NCI-H2107 treated with DMSO at 0.1 percent for 48 hours (cell line): ENCODE measurements at regions not wholly inside any gene's neighbourhood (a gene's known extent, or its start where the extent isn't known, plus 50 kb on each side); places are given as distances from the start of the nearest gene placed in this dataset.

Experiments
- DNase-seq: peaks from one replicate; lab custom pipeline; 2025; ENCODE audit not compliant: unreplicated experiment; lab: John Stamatoyannopoulos, UW

- peak; percentile 74 for DNase-seq
Observed at GRCh38 chrX:40153345-40154249, 55.8 kb upstream of the BCOR start.

- DNase-seq, result no peak
Observed at GRCh38 chrX:40152741-40153344, 55.1 kb upstream of the BCOR start.

DNA sequence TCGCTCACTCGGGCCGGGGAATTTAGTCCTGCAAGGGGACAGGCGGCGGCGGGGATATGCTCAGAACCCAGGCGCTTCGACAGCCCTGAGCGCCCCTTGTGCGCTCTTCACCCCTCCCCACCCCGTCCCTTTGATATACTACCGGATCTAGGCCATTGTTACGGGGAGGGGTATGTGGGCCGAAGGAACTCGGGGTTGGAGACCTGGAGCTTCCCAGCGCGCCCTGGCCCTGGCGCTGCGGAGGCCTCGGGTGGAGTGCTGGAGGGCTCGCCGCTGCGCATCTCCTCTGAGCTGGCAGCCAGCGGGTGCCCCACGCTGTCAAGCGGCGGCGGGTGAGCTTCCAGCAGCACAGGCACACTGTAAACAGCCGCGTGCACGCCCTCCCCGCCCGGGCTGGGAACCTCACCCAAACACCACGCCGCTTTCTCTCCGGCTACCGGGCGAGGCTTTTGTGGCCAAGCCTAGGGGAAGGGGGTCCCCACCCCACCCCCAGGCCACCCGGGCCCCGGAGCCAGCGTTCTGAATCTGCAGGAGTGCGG, 54.5 kb upstream of the BCOR start:
- DNase-seq, result peak; percentile 27

GRCh38 chrX:40151211-40152172, 53.7 kb upstream of the BCOR start:
- peak; percentile 49 for DNase-seq

- DNase-seq, result no peak
Observed at GRCh38 chrX:40150503-40150902, 52.7 kb upstream of the BCOR start.

DNA sequence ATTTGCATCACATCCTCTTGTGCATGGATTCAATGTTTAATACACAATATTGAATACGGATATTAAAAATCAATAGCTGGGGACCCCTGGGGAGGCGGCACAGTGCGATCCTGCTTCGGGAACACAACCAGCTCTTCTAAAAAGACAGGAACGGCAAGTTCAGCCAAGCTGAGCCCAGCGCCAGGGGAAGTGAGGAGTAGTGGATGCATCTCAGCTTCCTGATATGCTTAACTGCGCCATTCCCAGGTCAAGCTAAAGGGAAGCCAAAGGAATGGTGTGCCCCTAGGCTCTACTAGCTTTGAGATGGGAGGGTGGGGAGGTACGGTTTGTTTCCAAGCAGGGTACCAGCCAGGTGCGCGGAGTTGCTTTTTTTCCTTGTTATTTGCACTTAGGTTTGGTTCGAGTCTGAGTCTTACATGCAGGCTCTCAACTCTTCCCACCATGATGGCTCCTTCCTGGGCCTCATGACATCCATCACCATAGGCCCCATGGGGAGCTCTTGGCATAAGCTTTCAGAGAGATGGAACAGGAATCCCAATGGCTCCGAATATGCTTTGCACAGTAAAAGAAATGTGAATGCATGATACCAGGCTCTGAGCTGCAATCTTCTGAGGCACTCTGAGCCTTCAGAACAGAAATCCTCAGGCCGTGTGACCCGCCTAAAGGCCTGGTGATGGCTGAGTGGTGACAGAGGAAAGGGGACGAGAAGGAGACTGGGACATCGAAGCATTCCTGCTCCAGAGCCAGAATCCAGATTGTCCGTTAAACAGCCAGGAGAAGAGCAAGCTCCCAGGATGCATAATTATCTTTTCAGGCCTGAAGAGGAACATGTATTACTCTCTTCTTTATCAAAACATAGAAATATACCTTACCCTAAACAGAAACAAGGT, 51.8 kb upstream of the BCOR start:
- no peak for DNase-seq

DNA sequence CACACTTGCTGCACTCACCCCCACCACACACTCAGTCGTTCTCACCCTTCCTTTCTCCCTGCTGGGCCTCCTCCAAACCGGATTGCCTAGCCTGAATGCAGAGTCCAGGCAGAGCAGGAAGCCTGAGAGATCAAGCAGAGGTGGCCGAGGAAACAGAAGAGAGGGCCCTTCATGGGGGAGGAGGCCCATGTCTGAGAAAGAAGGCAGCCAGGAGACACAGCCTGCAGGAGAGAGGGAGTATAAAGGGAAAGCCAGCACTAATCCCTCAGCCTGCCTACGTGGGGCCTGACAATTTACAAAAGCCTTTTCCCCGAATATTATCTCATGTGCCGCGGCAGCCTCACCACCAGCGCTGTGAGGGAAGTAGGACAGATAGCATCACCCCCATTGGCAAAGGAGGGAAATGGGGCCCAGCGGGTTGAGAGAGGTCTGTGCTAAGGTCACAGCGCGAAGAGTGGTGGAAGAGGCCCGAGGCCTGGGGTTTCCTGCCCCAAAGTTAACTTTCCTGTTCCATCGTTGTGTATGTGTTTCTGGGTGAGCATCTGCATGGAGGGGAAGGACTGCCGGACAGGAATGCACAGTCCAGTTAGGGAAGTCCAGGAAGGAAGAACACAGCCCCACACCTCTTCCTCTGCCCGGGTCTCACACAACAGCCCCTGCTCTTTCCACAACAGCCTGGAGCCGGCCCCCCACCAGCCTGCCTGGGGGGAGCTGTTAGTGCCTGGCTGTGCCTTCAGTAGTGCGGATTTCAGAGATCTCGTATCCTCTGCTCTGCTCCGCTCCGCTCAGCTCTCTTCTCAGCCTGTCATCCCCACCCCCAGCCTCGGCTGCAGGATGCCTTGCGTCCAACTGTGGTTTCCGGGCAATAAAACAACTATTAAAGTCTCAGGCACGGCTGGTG, 50.9 kb upstream of the BCOR start:
- DNase-seq, result no peak

GRCh38 chrX:40147971-40148370, 50.2 kb upstream of the BCOR start:
- no peak for DNase-seq
